Activated naive CD4-positive, alpha-beta T cell treated with anti-CD3 and anti-CD28 coated beads, Interleukin-2, amount 50 U/mL, for 16 hours (primary cell): ENCODE measurements at regions not wholly inside any gene's neighbourhood (a gene's known extent, or its start where the extent isn't known, plus 50 kb on each side); places are given as distances from the start of the nearest gene placed in this dataset.

Source experiments
- DNase-seq: peaks from one replicate; pipeline ENCODE4 v3.0.0-alpha.2; 2020

- DNase-seq = no peak
Observed at GRCh38 chr18:57991552-57991951, 52.5 kb upstream of the NEDD4L start.

- no peak for DNase-seq
Observed at GRCh38 chr18:57989536-57989935, 54.5 kb upstream of the NEDD4L start.

GRCh38 chr18:57984490-57985115 is 59.4 kb upstream of the NEDD4L start:
- DNase-seq = no peak

GRCh38 chr18:57983965-57984364 is 60.1 kb upstream of the NEDD4L start:
- DNase-seq = no peak

DNA sequence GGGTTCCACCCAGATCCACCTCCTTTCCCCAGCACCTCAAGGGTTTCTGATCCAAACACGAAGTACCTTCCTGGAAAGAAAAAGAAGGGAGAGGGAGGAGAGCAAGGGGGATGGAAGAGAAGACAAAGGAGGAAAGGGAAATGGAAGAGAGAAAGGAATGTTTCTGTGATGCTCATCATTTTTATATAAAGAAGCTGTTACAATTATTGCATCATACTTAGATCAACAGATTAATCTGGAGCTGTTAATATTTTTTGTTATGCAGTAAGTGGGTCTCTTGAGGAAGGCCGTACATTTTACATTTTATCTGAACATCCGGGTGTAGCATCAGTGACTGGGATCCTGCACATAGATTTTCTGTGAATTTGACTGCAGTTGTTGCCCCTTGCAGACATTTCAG is 60.6 kb upstream of the NEDD4L start:
- DNase-seq = no peak

DNA sequence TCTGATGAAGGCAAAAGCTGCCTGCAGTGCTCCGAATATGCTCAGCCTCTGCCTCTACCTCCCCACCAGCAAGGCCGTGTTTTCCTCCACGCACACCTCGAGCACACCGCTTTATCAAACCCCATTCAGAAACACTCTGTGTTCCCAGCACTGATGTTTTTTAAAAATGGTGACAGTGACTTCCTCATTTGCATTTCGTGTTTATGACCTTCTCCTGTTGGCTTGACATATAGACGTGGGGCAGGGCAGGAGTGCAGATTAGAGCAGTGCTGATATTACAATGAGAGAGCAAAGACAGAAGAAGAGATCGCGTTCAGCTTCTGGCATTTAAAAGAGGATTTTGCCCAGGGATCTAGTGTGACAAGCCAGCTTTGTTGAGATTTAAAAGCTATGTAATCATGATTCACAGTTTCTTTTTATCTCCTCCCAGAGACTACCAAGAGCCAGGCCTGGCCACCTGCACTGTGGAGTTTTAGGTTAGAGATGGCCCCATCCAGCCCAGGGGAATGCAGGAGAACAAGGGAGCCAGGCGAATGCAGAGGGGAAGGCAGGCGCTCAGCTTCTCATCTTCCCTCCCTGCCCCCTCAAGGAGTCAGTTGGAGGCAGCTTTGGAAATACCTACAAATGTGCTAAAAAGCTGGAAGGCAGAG is 61.5 kb upstream of the NEDD4L start:
- DNase-seq = no peak

- DNase-seq = no peak
Observed at GRCh38 chr18:57981308-57982028, 62.6 kb upstream of the NEDD4L start.

DNA sequence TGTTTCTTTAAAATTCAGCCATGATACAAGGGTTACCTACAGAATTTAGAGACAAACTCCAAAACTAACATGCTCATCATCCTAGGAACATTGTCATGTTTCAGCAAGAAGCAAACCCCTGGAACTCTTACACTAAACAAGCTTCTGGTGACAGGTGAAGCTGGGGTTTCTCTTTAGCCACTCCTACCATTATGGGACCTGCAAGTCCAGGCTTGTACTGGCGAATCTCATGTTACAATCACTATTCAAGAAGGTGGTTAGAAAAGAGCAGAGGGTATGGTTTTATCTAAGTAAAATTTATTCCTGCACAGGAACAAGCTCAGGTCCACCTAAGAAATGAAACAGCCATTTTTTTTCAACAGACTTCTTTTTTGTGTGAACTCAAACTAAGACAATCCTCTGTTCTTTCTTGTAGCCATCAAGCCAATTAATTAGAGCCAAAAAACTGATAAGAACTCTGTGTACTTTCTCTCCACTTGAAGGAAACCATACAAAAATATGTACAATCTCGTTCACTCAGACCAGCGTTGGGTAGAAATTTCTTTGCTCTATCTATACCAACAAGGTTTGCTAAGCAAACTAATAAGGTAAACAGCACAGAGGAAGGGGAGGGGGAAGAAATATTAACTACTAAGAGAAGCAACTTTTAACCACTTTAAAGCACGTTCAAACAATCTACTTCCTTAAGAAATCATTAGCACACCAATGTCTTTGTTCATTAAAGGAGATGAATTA is 63.3 kb upstream of the NEDD4L start:
- DNase-seq = no peak

GRCh38 chr18:57976230-57976773 is 67.7 kb upstream of the NEDD4L start:
- DNase-seq = no peak

DNA sequence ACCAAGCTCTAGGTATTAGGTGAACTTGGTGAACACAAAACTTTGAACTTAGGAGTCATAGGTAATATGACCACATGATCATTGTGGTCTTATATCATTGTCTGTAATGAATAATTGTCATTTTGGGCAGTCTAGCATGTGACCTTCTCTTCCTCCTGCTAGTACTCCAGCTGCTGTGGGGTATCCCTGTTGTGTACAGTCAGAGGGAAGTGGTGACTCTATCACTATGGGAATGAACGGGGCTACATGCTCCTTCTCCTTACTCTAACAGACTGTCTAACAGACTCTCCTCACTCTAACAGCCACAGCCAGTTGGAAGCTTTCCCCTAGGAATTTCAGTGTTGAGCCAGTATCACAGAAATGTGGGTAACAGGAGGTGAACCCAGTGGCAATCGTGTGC is 68.2 kb upstream of the NEDD4L start:
- no peak for DNase-seq

DNA sequence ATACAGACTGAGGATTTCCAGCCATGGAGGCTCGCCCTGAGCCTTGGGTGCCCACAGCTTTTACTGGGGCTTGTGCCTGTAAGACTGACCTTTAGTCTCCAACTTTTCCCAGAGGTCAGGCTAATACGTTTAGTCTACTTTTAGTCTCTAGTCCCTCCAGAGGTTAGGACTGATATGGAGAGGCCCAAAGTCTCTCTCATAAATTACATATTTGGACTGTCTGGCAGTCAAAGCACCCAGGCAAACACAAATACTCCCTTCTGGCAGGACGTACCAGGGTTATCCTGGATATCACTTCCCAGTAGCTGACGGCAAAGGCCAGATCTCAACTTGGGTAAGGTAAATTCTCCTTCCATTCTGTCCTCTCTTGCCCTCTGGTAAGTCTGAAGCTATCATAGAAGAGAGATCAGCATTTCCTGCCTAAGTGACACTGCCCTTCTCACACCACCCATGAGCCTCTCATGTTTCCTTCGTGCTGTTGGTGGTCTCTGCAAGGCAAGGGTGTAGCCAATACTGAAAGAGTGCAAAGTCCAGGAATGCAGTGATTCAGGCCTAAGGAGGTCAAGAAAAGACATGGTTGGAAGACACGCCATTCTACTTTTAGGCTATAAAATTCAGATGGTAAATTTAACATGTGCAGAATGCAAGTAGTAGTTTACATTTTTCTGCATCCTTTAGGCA is 69.3 kb upstream of the NEDD4L start:
- no peak for DNase-seq

DNA sequence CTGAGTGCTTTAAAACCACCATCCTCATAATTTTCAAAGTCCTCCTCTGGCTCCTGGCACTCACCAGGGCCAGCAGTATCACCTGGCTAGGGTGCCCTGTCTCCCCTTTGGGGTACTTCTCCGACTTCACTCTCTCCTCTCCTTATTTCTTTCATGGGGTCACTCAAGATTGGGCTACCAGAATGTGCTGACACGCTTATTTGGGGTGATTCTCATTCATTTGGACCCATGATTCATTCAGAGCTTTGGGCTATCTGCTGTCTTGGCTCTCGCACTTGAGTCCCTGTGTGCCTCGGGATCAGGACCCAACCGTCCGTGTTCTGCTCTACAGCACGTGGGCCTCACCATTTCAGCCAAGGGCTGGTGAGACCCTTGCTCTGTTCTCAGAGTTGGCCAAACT is 70.1 kb upstream of the NEDD4L start:
- DNase-seq = no peak

DNA sequence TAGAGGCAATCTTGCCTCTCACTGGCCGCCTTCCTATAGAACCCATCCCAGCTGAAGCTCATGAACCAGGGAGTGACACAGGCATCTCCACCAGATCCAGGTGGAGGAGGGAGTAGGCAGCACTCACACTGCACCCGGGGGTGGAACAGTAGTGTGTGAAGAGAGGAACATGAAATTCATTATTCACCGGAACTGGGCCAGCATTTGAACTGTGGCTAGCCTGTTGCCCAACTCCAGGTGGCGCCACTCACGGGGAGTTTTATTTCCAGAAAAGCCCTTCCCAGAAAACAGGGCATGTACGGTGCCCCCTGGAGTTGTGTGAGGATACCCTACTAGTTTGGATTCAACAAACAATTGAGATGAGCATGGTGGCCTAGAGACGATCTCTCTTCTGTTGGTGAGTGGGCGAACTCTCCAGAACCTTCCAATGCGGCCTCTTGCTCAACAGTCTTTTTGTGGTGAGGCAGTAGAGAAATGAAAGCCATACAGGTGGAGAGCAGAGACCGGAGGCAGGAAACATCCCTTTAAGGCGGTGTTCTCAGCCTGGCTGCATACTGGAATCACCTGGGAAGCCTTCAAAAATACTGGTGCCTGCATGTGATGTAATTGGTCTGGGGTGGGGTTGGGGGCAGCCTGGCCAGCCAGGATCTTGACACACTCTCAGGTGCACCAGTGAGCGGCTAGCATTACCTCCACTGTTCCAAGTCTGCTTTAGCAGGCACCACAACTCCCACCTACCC is 73.5 kb upstream of the NEDD4L start:
- no peak for DNase-seq

DNA sequence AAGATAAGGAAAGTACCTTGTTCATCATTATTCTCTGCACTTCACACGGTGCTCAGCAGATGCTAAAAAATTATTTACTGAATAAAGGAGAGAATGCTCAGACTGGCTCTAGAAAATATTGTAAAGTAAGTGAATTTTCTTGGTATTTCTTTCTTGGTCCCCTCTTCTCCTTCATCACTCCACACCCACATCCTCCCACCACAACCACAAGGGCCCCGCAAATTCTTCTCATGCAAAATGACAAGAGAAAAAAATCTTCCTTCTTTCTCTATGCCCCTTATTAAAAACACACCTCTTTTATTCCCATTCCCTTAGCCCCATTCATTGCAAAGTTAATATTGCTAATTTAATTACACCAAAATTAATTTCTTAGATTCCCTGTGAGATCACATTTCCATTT is 74.2 kb upstream of the NEDD4L start:
- DNase-seq = no peak

- DNase-seq = no peak
Observed at GRCh38 chr18:57965246-57965645, 78.8 kb upstream of the NEDD4L start.

- DNase-seq = no peak
Observed at GRCh38 chr18:57961876-57962505, 82.0 kb upstream of the NEDD4L start.

DNA sequence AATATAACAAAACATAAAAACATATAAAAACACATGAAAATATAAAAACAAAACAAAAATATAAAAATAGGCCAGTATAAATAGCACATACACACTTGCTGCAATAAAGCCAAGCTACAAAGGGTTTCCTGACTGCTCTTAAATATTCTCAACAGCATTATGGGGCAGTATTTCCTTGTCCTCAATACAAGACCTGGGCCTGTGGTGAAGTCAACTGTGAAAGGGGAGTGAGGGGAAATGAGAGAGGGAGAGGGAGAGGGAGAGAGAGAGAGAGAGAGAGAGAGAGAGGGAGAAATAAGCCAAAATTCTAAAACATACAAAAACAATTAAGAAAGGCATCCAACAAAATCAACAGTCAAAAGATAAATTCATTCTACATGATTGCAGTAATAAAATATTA is 82.6 kb upstream of the NEDD4L start:
- no peak for DNase-seq

GRCh38 chr18:57959278-57959677 is 84.7 kb upstream of the NEDD4L start:
- no peak for DNase-seq

DNA sequence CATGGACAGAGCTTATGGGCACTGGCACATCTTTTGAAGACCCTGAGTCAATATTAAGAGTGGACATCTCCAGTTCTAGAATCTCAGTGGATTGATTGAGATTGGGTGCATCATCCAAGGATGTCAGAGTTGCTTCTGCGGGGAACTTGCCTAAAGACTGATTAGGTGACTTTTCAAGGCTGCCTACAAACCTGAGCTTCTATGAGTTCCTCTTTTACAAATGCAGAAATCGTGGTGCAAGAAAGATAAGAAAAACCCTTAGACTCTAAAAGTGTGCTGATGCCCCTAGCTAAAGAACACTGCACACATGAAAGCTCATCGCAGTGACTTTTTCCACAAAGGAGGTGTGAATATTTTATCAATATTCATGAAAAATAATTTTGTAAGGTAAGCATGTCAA is 86.8 kb upstream of the NEDD4L start:
- no peak for DNase-seq

- no peak for DNase-seq
Observed at GRCh38 chr18:57956491-57956890, 87.5 kb upstream of the NEDD4L start.

GRCh38 chr18:57954935-57955334 is 89.1 kb upstream of the NEDD4L start:
- DNase-seq = no peak

- no peak for DNase-seq
Observed at GRCh38 chr18:57953883-57954282, 90.1 kb upstream of the NEDD4L start.
